GM10266 (cell line): ENCODE measurements at regions not wholly inside any gene's neighbourhood (a gene's known extent, or its start where the extent isn't known, plus 50 kb on each side); places are given as distances from the start of the nearest gene placed in this dataset.

Experiments used
- DNase-seq: peaks from one replicate; pipeline ENCODE4 v3.0.0; 2012; ENCODE audit errors: extremely low spot score
- TF ChIP-seq, protein P1 (sequence below): IDR thresholded peaks from 2 replicates; pipeline ENCODE4 v1.5.1; 2012; ENCODE audit warnings: mild to moderate bottlenecking, low read depth; ENCODE audit not compliant: control insufficient read depth, insufficient read depth; ENCODE audit errors: missing control alignments

GRCh38 chr11:119782006-119782738 is 53.2 kb upstream of the NECTIN1 start:
- DNase-seq, result no peak
- TF ChIP-seq, protein P1, sequence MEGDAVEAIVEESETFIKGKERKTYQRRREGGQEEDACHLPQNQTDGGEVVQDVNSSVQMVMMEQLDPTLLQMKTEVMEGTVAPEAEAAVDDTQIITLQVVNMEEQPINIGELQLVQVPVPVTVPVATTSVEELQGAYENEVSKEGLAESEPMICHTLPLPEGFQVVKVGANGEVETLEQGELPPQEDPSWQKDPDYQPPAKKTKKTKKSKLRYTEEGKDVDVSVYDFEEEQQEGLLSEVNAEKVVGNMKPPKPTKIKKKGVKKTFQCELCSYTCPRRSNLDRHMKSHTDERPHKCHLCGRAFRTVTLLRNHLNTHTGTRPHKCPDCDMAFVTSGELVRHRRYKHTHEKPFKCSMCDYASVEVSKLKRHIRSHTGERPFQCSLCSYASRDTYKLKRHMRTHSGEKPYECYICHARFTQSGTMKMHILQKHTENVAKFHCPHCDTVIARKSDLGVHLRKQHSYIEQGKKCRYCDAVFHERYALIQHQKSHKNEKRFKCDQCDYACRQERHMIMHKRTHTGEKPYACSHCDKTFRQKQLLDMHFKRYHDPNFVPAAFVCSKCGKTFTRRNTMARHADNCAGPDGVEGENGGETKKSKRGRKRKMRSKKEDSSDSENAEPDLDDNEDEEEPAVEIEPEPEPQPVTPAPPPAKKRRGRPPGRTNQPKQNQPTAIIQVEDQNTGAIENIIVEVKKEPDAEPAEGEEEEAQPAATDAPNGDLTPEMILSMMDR, result no peak

GRCh38 chr11:119780222-119780953 is 51.4 kb upstream of the NECTIN1 start:
- TF ChIP-seq, protein P1, result no peak
- DNase-seq, result no peak

- TF ChIP-seq, protein P1, result no peak
- no peak for DNase-seq
Observed at GRCh38 chr11:119779195-119780071, 50.4 kb upstream of the NECTIN1 start.
